K562 (cell line): ENCODE measurements at regions not wholly inside any gene's neighbourhood (a gene's known extent, or its start where the extent isn't known, plus 50 kb on each side); places are given as distances from the start of the nearest gene placed in this dataset.
A peak's percentile ranks its signal among the peaks of the same experiment; 100 is the strongest.

ENCODE experiments used
- ATAC-seq: fragments of 200-7000 bp; cut with Tn5 transposase; 3 replicates; pipeline ENCODE4 v1.9.1; 2020; ENCODE audit warnings: moderate library complexity
- BruUV-seq: library from RNA; stranded (reverse); fragments of 400-500 nt; replicated peaks from 2 replicates; lab custom pipeline; 2021; lab: Mats Ljungman, UMichigan
- CTCF ChIA-PET: fragments of 300-600 bp; formaldehyde crosslinking; extraction: SDS; loops from one replicate; lab custom pipeline; 2021; ENCODE audit warnings: low intra/inter-chr PET ratio; lab: Yijun Ruan, JAX
- POLR2A ChIA-PET: fragments of 300-600, 350-650 bp; sonication (Branson Sonifier 250); formaldehyde crosslinking; extraction: SDS; loops from one replicate; lab custom pipeline; 2021; ENCODE audit warnings: antibody characterized with exemption, inconsistent platforms; lab: Yijun Ruan, JAX
- DNase-seq, 4 experiments: peaks; one replicate each; pipeline versions ENCODE4 v3.0.0 to v3.0.0-alpha.2; 2011 to 2018; ENCODE audit warnings: low spot score in 3 of 4, mixed read lengths in 3 of 4; ENCODE audit errors: extremely low read depth in 1 of 4
- FAIRE-seq: peaks from 2 replicates; lab custom pipeline; 2011; peaks lifted over from hg19 to GRCh38; lab: Jason Lieb, UNC
- H2AFZ ChIP-seq: 2 replicates; pipeline ENCODE4 v1.6.0; 2011; ENCODE audit warnings: low read depth, low read length, control low read depth, inconsistent platforms
- H3K27ac ChIP-seq: fragments of 200-600 bp; 3 replicates; pipeline ENCODE4 v1.8.0; 2011; ENCODE audit warnings: low read depth, mild to moderate bottlenecking, control low read depth, inconsistent platforms, low read length, moderate library complexity, mixed read lengths; ENCODE audit errors: extremely low read depth
- H3K27me3 ChIP-seq, 2 experiments: fragments of 300-600 bp in 1 of 2; 2 replicates in 1 of 2; 3 replicates in 1 of 2; pipeline versions ENCODE4 v1.6.0 to v1.8.0; 2011; ENCODE audit warnings: inconsistent platforms in 2 of 2, low read length in 2 of 2, mild to moderate bottlenecking in 1 of 2, mixed read lengths in 1 of 2, moderate library complexity in 1 of 2; ENCODE audit not compliant: control insufficient read depth in 2 of 2, insufficient read depth in 2 of 2
- H3K36me3 ChIP-seq: fragments of 300-600 bp; 3 replicates; pipeline ENCODE4 v1.8.0; 2011; ENCODE audit warnings: mild to moderate bottlenecking, low read length, inconsistent platforms; ENCODE audit not compliant: control insufficient read depth, insufficient read depth
- H3K4me1 ChIP-seq, 2 experiments: fragments of 200-600 bp in 1 of 2; replicated peaks in 1 of 2; 2 replicates in 1 of 2; 3 replicates in 1 of 2; pipeline versions ENCODE4 v1.5.1 to v1.8.0; 2011; ENCODE audit warnings: inconsistent platforms in 2 of 2, low read length in 2 of 2, mild to moderate bottlenecking in 1 of 2, mixed read lengths in 1 of 2, moderate library complexity in 1 of 2; ENCODE audit not compliant: control insufficient read depth in 2 of 2, insufficient read depth in 2 of 2
- H3K4me2 ChIP-seq: 2 replicates; pipeline ENCODE4 v1.6.1; 2011; ENCODE audit warnings: low read length, control low read depth, inconsistent platforms, mixed read lengths; ENCODE audit not compliant: insufficient read depth
- H3K4me3 ChIP-seq: fragments of 200-600 bp; sonication (generic), shearing (Covaris generic); 2 replicates; pipeline ENCODE4 v1.5.1; 2016; ENCODE audit warnings: control low read depth, inconsistent platforms
- H3K79me2 ChIP-seq: fragments of 200-600 bp; 3 replicates; pipeline ENCODE4 v1.8.0; 2011; ENCODE audit warnings: low read length, inconsistent platforms; ENCODE audit not compliant: control insufficient read depth, insufficient read depth
- H3K9ac ChIP-seq, 2 experiments: 2 replicates each; pipeline versions ENCODE4 v1.6.0 to v1.6.1; 2011; ENCODE audit warnings: low read depth in 2 of 2, low read length in 2 of 2, control low read depth in 1 of 2, inconsistent platforms in 1 of 2, mild to moderate bottlenecking in 1 of 2, mixed read lengths in 1 of 2; ENCODE audit not compliant: insufficient read depth in 1 of 2
- H3K9me1 ChIP-seq: one replicate; pipeline ENCODE4 v1.6.0; 2011; ENCODE audit warnings: inconsistent platforms, mild to moderate bottlenecking, low read length, moderate library complexity; ENCODE audit not compliant: control insufficient read depth, insufficient read depth
- H3K9me3 ChIP-seq: replicated peaks from 2 replicates; pipeline ENCODE4 v1.5.1; 2011; ENCODE audit warnings: low read depth, low read length, inconsistent platforms; ENCODE audit not compliant: control insufficient read depth, insufficient read depth
- H4K20me1 ChIP-seq: replicated peaks from 2 replicates; pipeline ENCODE4 v1.6.1; 2011; ENCODE audit warnings: low read length, inconsistent platforms, mixed read lengths; ENCODE audit not compliant: control insufficient read depth, insufficient read depth
- ARID3B ChIP-seq: fragments of 250-450 bp; sonication (Bioruptor Pico); IDR thresholded peaks from 2 replicates; pipeline ENCODE4 v1.4.0; 2020; ENCODE audit warnings: borderline replicate concordance
- CAMTA2 ChIP-seq: fragments of 250-450 bp; sonication (Bioruptor Pico); conservative IDR thresholded peaks from 2 replicates; pipeline ENCODE4 v1.5.1; 2022
- CHD7 ChIP-seq: fragments of 200-600 bp; sonication (generic); IDR thresholded peaks from one replicate; pipeline ENCODE4 v1.6.1; 2012; ENCODE audit warnings: mild to moderate bottlenecking, low read depth, low read length, inconsistent platforms
- HDAC6 ChIP-seq: IDR thresholded peaks from 2 replicates; pipeline ENCODE4 v1.6.1; 2012; ENCODE audit warnings: low read depth, mild to moderate bottlenecking, control low read depth, inconsistent platforms, low read length, moderate library complexity
- RBM15 ChIP-seq: fragments of 200-400 bp; formaldehyde crosslinking; IDR thresholded peaks from 2 replicates; pipeline ENCODE4 v1.6.1; 2018; ENCODE audit warnings: mild to moderate bottlenecking, low read length, moderate library complexity; ENCODE audit not compliant: insufficient read depth
- XRCC4 ChIP-seq: IDR thresholded peaks from one replicate; pipeline ENCODE4 v1.6.1; 2011; ENCODE audit not compliant: insufficient read depth, insufficient read length; ENCODE audit errors: extremely low read depth
- ZKSCAN8 ChIP-seq: fragments of 200-800 bp; sonication (Bioruptor generic); IDR thresholded peaks from 2 replicates; pipeline ENCODE4 v1.6.1; 2016; ENCODE audit warnings: missing genetic modification characterization, missing compliant biosample characterization
- ZNF24 ChIP-seq: fragments of 450-650 bp; IDR thresholded peaks from 2 replicates; pipeline ENCODE4 v1.6.1; 2016
- WGBS: fragments of 100-300 bp; shearing (Covaris generic); methylation state at CpG from one replicate; pipeline ENCODE4 v1.1.6; 2016; ENCODE audit warnings: low coverage, mixed read lengths; ENCODE audit not compliant: insufficient coverage; ENCODE audit errors: missing lambda C conversion rate; 5-methylcytosine and 5-hydroxymethylcytosine counted together
- in situ Hi-C: fragments of 300-500 bp; cut with MboI; formaldehyde crosslinking; loops from 4 replicates; pipeline ENCODE4 v1.15.0; 2018; ENCODE audit warnings: inconsistent platforms, mixed read lengths
- intact Hi-C: fragments of 100-400 bp; cut with micrococcal nuclease; formaldehyde crosslinking; loops from 2 replicates; pipeline ENCODE4 v1.14.2; 2022

GRCh38 chr20:58100731-58101356 lies 127.6 kb downstream of the ANKRD60 start:
- Histone ChIP-seq H3K9me3 (no peaks in the 10 kb centered on the region), H3K27me3 (peaks cover 2 to 37% of the 10 kb centered on the region in 2 experiments; a peak in 4 of 5 replicates), H3K9ac (no peak overlapping the region), H3K4me1 (no peaks in the 10 kb centered on the region), H3K4me3 (no peak overlapping the region), H3K4me2 (no peak overlapping the region), H3K79me2 (no peaks in the 10 kb centered on the region), H3K27ac (no peak overlapping the region), H2AFZ (no peak overlapping the region), H4K20me1 (peaks cover 3% of the 10 kb centered on the region; the same call in 1 of the 2 replicates), H3K9me1 (no peaks in the 10 kb centered on the region), H3K36me3 (no peaks in the 10 kb centered on the region)
- ChIA-PET CTCF (no interaction called here), POLR2A (no interaction called here)
- TF ChIP-seq CAMTA2 (no peak), RBM15 (no peak), ARID3B (CRISPR knock-in tag) (no peak), ZNF24 (peak; percentile 78; the same call in 1 of the 2 replicates), XRCC4 (no peak), HDAC6 (no peak), ZKSCAN8 (CRISPR knock-in tag) (no peak), CHD7 (no peak)
- BruUV-seq = no TSS peak
- WGBS = 4% methylated on average over 7 of the region's 7 CpGs
- ATAC-seq (no peak), DNase-seq (no peak), FAIRE-seq (no peak)
- intact Hi-C loops (no loop called here), in situ Hi-C loops (no loop called here)
